ENCODE measurements at regions not wholly inside any gene's neighbourhood (a gene's known extent, or its start where the extent isn't known, plus 50 kb on each side); places are given as distances from the start of the nearest gene placed in this dataset.
"Not testable (repeated sequence)": the region's sequence is repeated elsewhere in the genome, so short reads cannot be mapped to it uniquely, and the experiment has no call there.

GRCh38 chr1:81310250-81310649 lies 490.5 kb upstream of the ADGRL2 start:
- no peak for DNase-seq (ENCODE audit: extremely low read depth, low read depth)

GRCh38 chr1:81308191-81308590 lies 492.5 kb upstream of the ADGRL2 start:
- no peak for DNase-seq (ENCODE audit: extremely low read depth, low read depth)

GRCh38 chr1:81307786-81308185 lies 492.9 kb upstream of the ADGRL2 start:
- DNase-seq (ENCODE audit: extremely low read depth, low read depth): no peak

- peak; percentile 38 for DNase-seq (ENCODE audit: extremely low read depth, low read depth)
Measured at GRCh38 chr1:81305997-81306452, 494.7 kb upstream of the ADGRL2 start.

- DNase-seq (ENCODE audit: extremely low read depth, low read depth): no peak
Measured at GRCh38 chr1:81304187-81304586, 496.5 kb upstream of the ADGRL2 start.

GRCh38 chr1:81299892-81300291 lies 500.8 kb upstream of the ADGRL2 start:
- no peak for DNase-seq (ENCODE audit: extremely low read depth, low read depth)

GRCh38 chr1:81298266-81298665 lies 502.5 kb upstream of the ADGRL2 start:
- DNase-seq (ENCODE audit: extremely low read depth, low read depth): no peak

GRCh38 chr1:81296601-81297000 lies 504.1 kb upstream of the ADGRL2 start:
- no peak for DNase-seq (ENCODE audit: extremely low read depth, low read depth)

- DNase-seq (ENCODE audit: extremely low read depth, low read depth): no peak
Measured at GRCh38 chr1:81290326-81290725, 510.4 kb upstream of the ADGRL2 start.

- no peak for DNase-seq (ENCODE audit: extremely low read depth, low read depth)
Measured at GRCh38 chr1:81288689-81289088, 512.0 kb upstream of the ADGRL2 start.

- no peak for DNase-seq (ENCODE audit: extremely low read depth, low read depth)
Measured at GRCh38 chr1:81287411-81288080, 513.2 kb upstream of the ADGRL2 start.

GRCh38 chr1:81270051-81270450 lies 530.7 kb upstream of the ADGRL2 start:
- no peak for DNase-seq (ENCODE audit: extremely low read depth, low read depth)

GRCh38 chr1:81264976-81265375 lies 535.8 kb upstream of the ADGRL2 start:
- no peak for DNase-seq (ENCODE audit: extremely low read depth, low read depth)

- no peak for DNase-seq (ENCODE audit: extremely low read depth, low read depth)
Measured at GRCh38 chr1:81259625-81260411, 540.9 kb upstream of the ADGRL2 start.

- no peak for DNase-seq (ENCODE audit: extremely low read depth, low read depth)
Measured at GRCh38 chr1:81254560-81254959, 546.2 kb upstream of the ADGRL2 start.

GRCh38 chr1:81254068-81254467 lies 546.7 kb upstream of the ADGRL2 start:
- DNase-seq (ENCODE audit: extremely low read depth, low read depth): no peak

- DNase-seq (ENCODE audit: extremely low read depth, low read depth): no peak
Measured at GRCh38 chr1:81252471-81253151, 548.1 kb upstream of the ADGRL2 start.

GRCh38 chr1:81250825-81251224 lies 549.9 kb upstream of the ADGRL2 start:
- not testable (repeated sequence) for DNase-seq (ENCODE audit: extremely low read depth, low read depth)

- not testable (repeated sequence) for DNase-seq (ENCODE audit: extremely low read depth, low read depth)
Measured at GRCh38 chr1:81245084-81245715, 555.5 kb upstream of the ADGRL2 start.

- DNase-seq (ENCODE audit: extremely low read depth, low read depth): not testable (repeated sequence)
Measured at GRCh38 chr1:81244612-81245011, 556.1 kb upstream of the ADGRL2 start.

- DNase-seq (ENCODE audit: extremely low read depth, low read depth): no peak
Measured at GRCh38 chr1:81242103-81242502, 558.6 kb upstream of the ADGRL2 start.

All from NCI-H460 (cell line).